T-helper 1 cell (primary cell): ENCODE measurements at regions not wholly inside any gene's neighbourhood (a gene's known extent, or its start where the extent isn't known, plus 50 kb on each side); places are given as distances from the start of the nearest gene placed in this dataset.
"Not testable (repeated sequence)": the region's sequence is repeated elsewhere in the genome, so short reads cannot be mapped to it uniquely, and the experiment has no call there.

Source experiments
- DNase-seq, 5 donors: peaks; one replicate each; pipeline ENCODE4 v3.0.0-alpha.2; 2012 to 2020

DNA sequence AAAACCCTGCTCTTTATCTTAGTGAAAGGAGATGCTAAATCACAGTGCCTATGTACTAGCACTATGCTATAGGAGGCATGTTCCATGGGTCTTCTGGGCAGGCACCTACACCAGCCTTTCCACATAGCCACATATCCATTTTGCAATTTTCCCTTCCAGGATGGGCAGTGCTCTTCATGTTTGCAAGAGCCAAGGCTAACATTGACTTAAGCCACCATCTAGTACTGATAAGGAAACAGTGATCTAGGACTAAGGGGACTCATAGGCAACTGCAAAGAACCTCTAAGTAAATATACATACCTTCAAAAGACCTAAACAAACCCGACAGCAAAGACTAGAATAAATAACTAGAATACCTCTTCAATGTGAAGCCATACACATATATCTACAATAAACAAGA, 919.7 kb upstream of the GYPC start:
- no peak for DNase-seq

DNA sequence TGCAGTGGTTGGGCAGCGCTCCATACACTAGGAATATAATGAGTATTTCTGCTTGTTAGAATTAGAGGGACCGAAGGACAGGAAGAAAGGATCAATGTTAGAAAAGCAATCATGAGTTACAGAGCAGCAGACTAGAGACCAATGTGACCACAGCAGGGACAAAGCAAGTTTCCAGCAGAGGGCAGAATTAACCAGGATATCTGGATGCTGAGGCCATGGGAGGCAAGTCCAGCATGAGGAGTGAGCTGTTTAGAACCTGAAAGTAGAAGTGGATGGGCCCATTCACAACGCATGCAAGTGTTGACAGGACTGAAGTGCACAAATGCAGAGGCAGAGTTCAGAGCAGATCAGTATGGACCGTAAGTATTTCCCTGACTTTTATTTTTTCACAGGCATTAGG, 910.4 kb upstream of the GYPC start:
- no peak for DNase-seq

DNA sequence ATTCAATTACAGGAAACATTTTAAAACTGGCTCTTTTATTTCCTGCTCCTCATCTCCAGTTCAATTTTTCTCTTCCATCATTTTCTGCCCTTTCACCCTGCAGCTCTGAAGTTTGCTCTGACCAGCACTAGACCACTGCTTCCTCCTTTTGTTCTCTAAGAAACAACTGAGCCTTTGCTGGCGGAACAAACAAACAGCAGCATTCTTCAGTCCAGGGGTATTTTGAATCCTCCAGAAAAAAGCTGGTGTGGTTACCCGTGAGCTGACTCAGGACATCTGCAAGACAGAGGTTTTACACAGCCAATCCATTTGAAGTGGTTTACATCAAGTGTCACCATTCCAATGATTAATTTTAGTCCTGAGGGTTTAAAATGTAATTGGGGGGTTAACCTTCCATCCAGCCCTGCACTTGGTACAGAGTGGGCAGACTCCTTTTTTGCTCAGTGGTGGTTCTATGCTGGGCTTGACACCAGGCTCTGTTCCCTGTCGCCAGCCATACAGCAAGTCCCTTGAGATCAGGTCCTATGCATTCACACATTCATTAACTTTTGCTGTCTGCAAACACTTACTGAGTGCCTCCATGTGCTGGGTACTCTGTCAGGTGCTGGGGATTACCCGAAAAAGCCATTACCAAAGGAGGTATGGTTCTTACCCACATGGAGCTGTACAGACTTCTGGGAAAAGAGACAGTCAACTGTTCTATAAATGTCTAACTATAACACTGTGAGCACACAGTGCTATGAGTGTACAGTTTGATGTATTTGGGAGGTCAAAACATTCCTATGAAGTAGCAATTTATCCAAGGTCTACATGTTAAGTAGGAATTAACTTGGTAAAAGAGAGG, 909.4 kb upstream of the GYPC start:
- DNase-seq: no peak

DNA sequence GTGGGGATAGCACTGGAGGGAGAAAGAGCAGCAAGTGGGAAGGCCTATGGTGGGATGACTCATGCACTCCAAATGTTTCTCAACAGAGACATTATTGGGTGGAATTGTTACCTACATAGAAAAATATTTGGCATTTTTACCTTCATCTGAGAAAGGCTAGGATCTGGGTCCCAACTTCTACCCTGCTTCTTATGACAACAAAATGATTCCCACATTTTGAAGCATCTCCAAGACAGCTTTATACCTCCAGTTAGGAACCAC, 908.9 kb upstream of the GYPC start:
- no peak for DNase-seq

DNA sequence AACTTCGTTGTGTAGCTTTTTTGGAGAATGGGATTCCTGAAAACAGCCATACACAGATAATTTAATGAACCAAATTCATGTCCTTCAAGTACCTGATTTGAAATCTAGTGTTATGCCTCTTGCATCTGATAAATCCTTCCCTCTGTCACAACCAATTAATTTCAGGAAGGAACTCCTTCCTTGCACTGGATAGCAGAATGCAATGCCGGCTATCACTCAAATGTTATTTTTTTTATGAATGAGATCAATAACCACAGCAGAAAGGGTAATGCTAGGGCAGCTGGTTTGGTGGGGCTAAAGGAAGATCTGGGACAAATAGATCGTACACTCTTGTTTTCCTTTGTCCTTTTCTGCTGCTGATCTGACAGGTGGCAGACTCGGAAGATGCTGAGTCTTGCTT, 899.5 kb upstream of the GYPC start:
- DNase-seq: no peak

DNA sequence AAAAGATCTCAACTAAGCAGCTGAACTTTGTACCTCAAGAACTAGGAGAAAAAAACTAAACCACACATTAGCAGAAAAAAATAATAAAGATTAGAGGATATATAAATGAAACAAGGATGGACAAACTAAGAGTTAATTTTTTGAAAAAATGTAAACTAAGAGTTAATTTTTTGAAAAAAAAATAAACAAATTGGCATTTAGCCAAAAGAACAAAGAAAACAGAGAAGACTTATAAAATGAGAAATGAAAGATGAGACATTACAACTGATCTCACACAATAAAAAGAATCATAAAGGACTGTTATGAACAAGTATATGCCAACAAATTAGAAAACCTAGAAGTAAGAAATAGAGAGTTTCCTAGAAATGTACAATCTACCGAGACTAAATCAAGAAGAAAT, 859.2 kb upstream of the GYPC start:
- no peak for DNase-seq

DNA sequence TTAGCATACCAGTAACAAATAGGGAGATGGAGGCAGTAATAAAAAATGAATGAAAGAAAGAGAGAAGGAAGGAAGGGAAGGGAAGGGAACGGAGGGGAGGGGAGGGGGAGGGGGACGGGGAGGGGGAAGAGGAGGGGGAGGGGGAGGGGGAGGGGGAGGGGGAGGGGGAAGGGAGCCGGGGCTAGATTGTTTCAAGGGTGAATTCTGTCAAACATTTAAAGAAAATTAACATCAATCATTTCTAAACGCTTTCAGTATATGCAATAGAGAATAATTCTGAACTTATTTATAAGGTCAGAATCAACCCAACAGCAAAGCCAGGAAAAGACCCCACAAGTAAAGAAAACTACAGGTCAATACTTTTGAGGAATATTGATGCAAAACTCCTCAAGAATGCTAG, 858.8 kb upstream of the GYPC start:
- DNase-seq: no peak

DNA sequence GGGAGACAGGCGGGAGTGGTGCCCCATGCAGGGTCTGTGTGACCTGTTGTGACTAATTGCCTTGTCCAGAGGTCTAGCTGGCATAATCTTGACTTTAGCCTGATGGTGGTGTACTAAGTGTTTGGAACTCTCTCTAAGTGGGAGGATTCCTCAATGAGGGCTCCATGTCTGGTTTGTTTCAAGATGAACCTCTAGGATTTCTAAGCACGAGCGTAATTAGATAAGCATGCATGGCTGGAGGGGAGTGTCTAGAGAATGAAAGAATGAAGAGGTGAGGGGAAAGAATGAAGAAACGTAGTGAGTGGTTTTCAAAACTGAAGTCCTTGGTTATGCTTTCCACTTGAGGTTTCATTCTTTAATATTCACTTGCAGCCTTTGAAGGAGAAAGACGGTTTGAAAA, 833.2 kb upstream of the GYPC start:
- no peak for DNase-seq

DNA sequence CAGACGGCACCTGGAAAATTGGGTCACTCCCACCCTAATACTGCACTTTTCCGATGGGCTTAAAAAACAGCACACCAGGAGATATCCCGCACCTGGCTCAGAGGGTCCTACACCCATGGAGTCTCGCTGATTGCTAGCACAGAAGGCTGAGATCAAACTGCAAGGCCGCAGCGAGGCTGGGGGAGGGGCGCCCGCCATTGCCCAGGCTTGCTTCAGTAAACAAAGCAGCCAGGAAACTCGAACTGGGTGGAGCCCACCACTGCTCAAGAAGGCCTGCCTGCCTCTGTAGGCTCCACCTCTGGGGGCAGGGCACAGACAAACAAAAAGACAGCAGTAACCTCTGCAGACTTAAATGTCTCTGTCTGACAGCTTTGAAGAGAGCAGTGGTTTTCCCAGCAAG, 830.2 kb upstream of the GYPC start:
- not testable (repeated sequence) for DNase-seq

DNA sequence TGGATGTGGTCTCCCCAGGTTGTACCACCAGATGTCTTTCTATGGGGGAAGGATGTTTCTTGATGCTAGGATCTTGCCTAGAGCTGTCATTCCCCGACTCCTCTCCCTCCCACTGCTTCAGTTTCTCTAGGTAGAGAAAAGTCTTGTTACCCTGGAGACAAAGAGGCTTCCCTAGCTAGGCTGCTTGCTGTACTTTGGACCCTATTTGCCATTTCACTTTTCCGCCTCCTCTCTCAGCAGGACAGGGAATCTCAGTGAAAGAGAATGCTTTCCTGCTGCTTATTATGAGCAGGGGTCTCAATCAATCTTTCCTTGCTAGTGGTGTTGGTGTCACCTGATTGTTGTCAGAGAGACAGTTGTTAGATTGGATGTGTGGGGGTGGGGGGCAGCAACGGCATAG, 818.8 kb upstream of the GYPC start:
- no peak for DNase-seq

DNA sequence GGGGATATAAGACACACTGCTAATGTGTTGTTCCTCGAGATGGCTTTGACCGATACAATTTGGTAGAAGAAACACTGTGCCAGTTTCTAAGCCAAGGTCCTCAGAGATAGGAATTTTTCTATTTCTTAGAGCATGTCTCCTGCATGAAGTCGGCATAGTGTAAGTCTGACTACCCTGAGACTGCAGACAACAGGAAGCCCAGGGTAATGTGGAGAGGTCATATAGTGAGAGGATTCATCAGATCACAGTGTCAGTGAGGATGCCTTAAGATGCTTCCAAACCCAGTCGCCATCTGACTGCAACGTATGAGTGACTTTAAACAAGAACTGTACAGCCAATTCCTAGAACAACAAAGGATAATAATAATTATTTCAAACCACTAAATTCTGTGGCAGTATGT, 818.3 kb upstream of the GYPC start:
- DNase-seq: no peak

DNA sequence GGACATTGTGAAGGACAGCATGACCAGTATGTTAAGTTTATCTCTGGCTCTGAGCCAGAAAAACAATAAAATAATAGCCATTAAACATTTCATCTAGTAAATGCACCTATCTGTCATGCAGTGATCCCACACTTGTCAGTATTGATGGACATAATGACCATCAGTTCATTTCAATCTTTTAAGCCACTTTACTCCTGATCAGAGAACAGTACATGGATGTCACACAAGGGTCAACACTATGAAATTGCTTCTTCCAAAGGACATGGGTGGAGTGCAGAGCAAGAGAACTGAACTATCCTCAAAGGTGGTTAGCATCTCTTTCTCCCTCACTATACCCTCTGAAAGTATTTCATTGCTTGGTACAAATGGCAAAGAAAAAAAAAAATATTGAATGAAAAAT, 816.0 kb upstream of the GYPC start:
- DNase-seq: no peak

DNA sequence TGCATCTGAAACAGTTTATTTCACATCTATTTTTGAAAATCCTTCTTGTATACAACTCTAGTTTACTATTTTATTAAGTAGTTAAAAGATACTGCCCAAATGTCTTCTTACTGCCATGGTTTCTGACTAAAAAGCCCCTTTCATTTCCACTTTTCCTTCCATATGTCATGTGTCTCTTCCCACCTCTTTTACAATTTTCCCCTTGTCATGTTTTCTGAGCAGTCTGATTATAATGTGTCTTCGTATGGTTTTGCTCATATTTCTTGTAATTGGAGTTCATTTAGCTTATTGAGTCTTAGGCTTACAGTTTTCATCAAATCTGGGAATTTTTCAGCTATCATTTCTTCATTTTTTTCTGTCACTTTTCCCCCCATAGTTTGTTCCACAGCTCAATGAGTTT, 813.9 kb upstream of the GYPC start:
- DNase-seq: no peak

DNA sequence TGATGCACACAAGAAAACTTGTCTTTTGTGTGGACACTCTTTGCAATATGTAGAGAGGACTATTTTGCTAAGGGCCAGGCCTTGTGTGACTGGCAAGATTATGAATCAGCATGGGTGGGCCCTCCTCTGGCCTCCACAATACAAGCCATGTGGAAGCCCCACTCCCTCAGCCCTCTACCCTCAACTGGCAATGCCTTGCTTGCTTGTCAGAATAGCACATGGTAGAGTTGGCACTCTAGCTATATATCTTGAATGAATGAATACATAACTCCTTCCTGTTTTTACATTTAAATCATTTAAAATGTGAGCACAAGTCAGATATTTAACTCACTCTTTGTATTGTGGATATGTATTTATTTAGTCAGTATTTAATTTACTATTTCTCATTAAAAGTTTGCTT, 805.4 kb upstream of the GYPC start:
- no peak for DNase-seq

DNA sequence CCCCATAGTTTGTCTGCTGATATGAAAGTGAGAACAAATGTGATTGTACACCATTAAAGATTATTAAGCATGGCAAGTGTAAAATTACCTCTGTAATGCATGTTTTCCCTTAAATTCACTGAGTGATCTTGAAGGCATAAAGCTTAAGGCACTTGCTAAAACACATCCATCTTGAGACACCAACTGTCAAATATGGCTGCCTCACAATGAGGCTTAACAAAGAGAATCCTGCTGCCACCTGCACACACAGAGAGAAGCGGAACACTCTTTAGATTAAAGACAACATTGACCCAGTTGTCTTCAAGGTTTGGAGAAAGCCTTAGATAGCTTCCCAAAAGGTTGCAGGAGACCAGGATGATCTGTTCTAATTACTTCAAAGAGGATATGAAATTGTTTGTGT, 803.6 kb upstream of the GYPC start:
- no peak for DNase-seq

DNA sequence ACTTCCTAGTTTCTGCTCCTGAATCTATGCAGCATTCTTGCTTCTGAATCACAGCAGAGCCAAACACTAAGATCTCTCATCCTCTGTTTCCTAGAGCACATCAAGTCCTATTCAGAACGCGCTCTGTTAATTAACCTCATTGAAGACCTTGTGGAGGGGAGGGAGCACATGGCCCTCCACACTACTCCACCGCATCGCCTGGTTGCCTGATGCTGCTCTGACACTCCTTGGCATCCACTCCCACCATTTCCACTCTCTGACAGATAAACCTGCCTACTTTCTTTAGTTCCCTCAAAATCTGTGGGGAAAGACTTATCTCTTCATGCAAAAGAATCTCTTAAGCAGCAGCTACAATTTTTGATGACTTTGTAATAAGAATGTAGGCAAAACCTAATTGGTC, 802.3 kb upstream of the GYPC start:
- DNase-seq: no peak

DNA sequence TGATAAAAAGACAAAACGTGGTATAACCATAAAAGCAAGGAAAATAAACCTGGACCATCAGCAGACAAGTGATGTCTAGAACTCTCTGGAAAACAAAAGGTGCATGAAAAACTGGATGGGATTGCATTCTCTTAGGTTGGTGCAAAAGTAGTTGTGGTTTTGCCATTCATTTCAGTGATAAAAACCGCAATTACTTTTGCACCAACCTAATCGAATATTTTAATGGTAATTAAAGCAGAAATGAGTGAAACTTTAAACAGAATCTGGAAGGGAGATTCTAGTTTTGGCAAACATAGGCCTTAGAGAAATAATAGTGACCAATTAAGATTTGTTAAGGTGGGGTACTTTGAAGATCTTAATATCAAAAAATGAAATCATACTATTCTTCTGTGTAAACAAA, 800.8 kb upstream of the GYPC start:
- no peak for DNase-seq

DNA sequence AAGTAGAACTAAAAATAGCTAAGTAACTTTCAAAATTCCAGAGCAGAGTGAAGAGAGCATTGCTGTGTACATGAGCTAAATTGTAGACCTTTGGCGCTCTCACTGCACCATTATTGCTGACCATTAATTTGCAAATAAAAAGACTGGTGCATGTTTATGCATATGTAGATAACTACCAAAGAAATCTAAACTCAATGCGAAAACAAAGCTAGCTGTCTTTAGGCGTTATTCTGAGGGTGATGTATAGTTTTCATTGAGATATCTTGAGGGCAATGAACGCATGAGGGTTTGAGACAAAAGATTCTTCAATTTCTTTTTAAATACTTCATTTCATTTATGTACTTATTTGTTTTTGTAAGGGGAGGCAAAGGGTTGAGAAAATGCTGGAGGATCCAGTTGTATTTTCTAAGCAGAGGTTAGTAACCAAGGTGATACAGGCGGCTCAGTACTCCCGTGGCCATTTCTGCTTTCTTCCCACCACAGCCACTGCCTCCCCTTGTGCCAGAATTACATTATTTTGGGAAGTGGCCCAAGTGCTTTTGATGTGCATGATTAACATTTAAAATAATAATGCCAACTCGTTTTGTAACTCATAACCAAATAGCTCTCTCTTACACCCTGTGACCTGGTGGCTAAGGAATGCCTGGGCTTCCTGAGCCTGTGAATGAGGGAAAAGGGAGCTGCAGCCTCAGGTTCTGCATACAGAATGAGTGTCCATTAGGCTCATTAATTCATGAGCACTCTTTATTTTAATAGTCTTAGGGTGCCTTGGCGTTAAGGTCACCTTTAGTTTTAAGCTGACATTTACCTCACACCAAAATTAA, 797.8 kb upstream of the GYPC start:
- no peak for DNase-seq

DNA sequence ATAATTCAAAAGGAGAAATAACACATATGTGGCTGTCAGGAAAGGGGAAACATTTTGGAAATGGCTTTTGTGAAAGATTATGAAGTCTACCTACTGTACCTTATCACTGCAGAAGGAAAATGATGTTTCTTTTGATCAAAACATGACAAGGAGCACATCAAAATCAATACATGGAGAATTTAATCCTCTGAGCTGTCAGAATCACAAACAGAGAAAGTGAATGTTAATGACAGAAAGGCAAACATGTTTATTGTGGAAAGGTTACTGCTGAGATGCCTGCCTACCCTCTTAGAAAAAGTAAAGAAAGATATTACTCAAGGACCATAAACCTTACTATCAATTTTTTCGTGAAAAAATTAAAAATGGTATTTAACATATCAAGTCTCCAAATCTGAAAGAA, 794.5 kb upstream of the GYPC start:
- no peak for DNase-seq

DNA sequence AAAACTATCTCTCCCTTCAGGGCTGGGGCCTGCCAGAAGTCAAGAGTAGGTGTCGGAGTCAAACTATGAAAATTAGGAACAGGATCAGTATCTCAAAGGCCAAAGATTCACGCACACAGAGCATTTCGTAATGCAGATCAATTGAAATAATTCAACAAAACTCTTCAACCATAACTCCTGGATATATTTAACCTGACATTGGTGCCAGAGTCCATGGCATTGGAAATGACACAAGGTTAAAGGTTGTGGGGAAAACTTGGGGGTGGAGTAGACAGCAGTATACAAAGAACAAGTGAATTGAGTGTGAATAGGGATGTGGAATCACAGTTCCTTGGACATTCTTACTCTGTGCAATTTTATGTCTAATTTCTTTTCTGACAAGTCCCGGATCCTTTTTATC, 788.0 kb upstream of the GYPC start:
- DNase-seq: no peak

DNA sequence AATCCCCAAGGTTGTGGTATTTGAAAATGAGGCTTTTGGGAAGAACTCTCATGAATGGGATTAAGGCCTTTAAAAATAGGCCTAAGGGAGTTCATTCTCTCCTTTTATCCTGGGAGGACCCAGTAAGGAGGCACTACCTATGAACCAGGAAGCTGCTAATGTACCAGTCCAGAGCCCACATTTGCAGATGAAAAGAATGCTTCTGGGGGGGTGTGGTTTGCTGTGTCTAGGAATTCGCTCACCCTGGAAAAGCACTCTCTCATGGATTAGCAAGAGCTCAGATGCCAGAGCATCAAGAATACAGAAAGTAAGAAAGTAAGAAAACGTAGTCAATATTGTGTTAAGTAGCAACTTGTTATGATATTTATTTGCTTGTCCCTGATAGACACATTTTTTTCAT, 785.7 kb upstream of the GYPC start:
- no peak for DNase-seq

DNA sequence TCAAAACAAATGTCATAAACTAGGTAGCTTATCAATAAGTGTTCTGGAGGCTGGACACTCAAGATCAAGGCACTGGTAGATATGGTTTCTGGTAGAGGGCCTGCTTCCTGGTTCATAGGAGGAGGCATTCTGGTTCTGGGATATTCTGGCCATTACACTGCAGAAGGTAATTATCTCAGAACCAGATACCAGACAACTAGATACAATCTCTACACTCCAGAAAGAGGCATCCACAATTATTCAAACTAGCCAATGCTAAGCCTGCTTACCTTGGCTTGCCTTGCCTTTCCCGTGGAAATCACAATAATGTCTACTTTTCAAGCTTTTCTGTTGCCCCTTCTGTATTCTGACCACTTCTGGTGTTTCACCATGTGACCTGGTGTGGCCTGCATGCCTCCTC, 785.2 kb upstream of the GYPC start:
- DNase-seq: no peak

DNA sequence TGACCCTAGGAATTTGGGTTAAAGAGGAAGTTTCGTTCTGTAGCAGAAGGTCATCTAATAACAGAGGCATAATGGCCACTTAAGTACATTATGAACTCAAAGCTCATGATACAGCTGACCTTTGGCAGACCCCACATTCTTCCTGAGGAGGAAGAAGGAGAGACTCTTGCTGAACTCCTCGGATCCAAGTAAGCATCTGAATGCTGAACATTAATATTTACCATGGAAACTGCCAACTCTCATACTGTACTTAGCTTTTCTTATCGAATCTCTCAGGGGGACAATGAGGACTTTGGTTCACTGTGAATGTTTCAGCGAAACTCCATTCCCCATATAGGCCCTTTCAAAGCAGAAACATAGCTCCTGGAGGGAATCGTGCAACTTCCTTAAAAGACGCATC, 781.4 kb upstream of the GYPC start:
- DNase-seq: no peak

DNA sequence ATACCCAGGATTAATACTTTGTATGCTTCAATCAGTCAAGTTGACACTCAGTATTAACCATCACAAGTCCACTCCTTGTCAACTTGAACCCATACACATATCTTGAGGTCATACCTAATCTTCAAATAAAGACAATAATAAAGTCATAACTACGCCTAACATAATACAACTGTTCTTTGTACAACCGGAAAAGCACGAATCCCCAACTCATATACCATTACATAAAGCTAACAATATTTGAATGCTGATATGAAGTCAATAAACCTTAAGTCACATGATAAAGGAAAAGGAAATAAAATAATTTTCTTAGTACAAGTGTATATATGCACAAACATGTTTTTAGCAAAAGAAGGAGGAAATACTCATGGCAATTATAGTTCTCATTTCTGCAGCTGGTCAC, 770.6 kb upstream of the GYPC start:
- DNase-seq: no peak

DNA sequence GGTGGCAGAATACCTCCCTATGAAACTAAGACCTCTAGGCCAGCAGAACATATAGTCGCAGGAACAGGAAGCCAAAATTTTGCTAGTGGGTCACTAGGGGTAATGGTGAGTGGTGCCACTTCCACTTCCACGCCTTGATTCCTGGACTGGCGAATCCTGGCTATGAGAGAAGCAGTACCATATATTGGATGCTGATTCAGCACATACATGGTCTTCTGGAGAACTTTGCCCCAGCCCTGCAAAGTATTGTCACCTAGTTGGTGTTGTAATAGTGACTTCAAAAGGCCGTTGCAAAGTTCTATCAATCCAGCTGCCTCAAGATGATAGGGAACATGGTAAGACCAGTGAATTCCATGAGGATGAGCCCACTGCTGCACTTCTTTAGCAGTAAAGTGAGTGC, 769.8 kb upstream of the GYPC start:
- DNase-seq: no peak
